SK-N-SH (cell line): ENCODE measurements at regions not wholly inside any gene's neighbourhood (a gene's known extent, or its start where the extent isn't known, plus 50 kb on each side); places are given as distances from the start of the nearest gene placed in this dataset.
"Not testable (repeated sequence)": the region's sequence is repeated elsewhere in the genome, so short reads cannot be mapped to it uniquely, and the experiment has no call there.

Experiments used
- CTCF ChIA-PET: fragments of 300-600, 350-600 bp; formaldehyde crosslinking; extraction: SDS; loops from one replicate; lab custom pipeline; 2021; lab: Yijun Ruan, JAX
- POLR2A ChIA-PET: fragments of 350-600 bp; sonication (Branson Sonifier 250); formaldehyde crosslinking; extraction: SDS; loops from one replicate; lab custom pipeline; 2020; ENCODE audit warnings: antibody characterized with exemption, inconsistent platforms; lab: Yijun Ruan, JAX
- DNase-seq: peaks from one replicate; pipeline ENCODE4 v3.0.0; 2012
- H2AFZ ChIP-seq: fragments of 200-600 bp; sonication (generic); 2 replicates; pipeline ENCODE4 v1.8.1; 2016; ENCODE audit warnings: antibody characterized with exemption, mild to moderate bottlenecking, low read depth
- H3F3A ChIP-seq: fragments of 200-600 bp; sonication (generic); replicated peaks from 2 replicates; pipeline ENCODE3; 2016; ENCODE audit warnings: antibody characterized with exemption, mild to moderate bottlenecking; ENCODE audit not compliant: insufficient read depth
- H3K27ac ChIP-seq, 2 experiments: fragments of 200-500 bp in 1 of 2; fragments of 200-600 bp in 1 of 2; sonication (Bioruptor generic) in 1 of 2; sonication (generic), shearing (Covaris generic) in 1 of 2; 2 replicates each; pipeline versions ENCODE4 v1.5.1 to v1.6.1; 2014 to 2016; ENCODE audit warnings: low read depth in 2 of 2, inconsistent platforms in 1 of 2, low read length in 1 of 2, mild to moderate bottlenecking in 1 of 2, mixed read lengths in 1 of 2
- H3K27me3 ChIP-seq: fragments of 200-600 bp; sonication (generic), shearing (Covaris generic); 2 replicates; pipeline ENCODE4 v1.6.1; 2016; ENCODE audit warnings: mixed run types; ENCODE audit not compliant: insufficient read depth
- H3K36me3 ChIP-seq, 2 experiments: fragments of 200-500 bp in 1 of 2; fragments of 200-600 bp in 1 of 2; sonication (Bioruptor generic) in 1 of 2; sonication (generic) in 1 of 2; replicated peaks in 1 of 2; 2 replicates each; pipeline versions ENCODE3 to v1.5.1; 2014 to 2016; ENCODE audit warnings: low read length in 1 of 2, mild to moderate bottlenecking in 1 of 2; ENCODE audit not compliant: insufficient read depth in 2 of 2, control insufficient read depth in 1 of 2
- H3K4me1 ChIP-seq, 2 experiments: fragments of 200-500 bp in 1 of 2; fragments of 200-600 bp in 1 of 2; sonication (Bioruptor generic) in 1 of 2; sonication (generic), shearing (Covaris generic) in 1 of 2; 2 replicates each; pipeline versions ENCODE4 v1.5.1 to v1.6.1; 2014 to 2016; ENCODE audit warnings: low read depth in 1 of 2, low read length in 1 of 2, mixed run types in 1 of 2; ENCODE audit not compliant: insufficient read depth in 2 of 2, control insufficient read depth in 1 of 2
- H3K4me2 ChIP-seq: fragments of 200-600 bp; sonication (generic), shearing (Covaris generic); 2 replicates; pipeline ENCODE4 v1.6.1; 2017; ENCODE audit warnings: mixed run types
- H3K4me3 ChIP-seq, 2 experiments: fragments of 200-500 bp in 1 of 2; fragments of 200-600 bp in 1 of 2; sonication (Bioruptor generic) in 1 of 2; sonication (generic), shearing (Covaris generic) in 1 of 2; 2 replicates each; pipeline versions ENCODE4 v1.5.1 to v1.8.1; 2014 to 2016; ENCODE audit warnings: low read depth in 2 of 2, inconsistent platforms in 1 of 2, low read length in 1 of 2, mild to moderate bottlenecking in 1 of 2, mixed read lengths in 1 of 2, moderate library complexity in 1 of 2
- H3K79me2 ChIP-seq: fragments of 200-600 bp; sonication (generic); 2 replicates; pipeline ENCODE4 v1.8.1; 2017; ENCODE audit warnings: mild to moderate bottlenecking; ENCODE audit not compliant: insufficient read depth
- H3K9ac ChIP-seq: fragments of 200-600 bp; sonication (generic); 2 replicates; pipeline ENCODE4 v1.6.1; 2017; ENCODE audit warnings: mixed run types
- H3K9me2 ChIP-seq: fragments of 200-600 bp; sonication (generic); 2 replicates; pipeline ENCODE4 v1.6.1; 2017; ENCODE audit warnings: mixed run types
- H3K9me3 ChIP-seq: fragments of 200-600 bp; sonication (generic); 2 replicates; pipeline ENCODE4 v1.6.1; 2017; ENCODE audit warnings: mixed run types, mild to moderate bottlenecking, moderate library complexity
- H4K20me1 ChIP-seq: fragments of 200-600 bp; sonication (generic); 2 replicates; pipeline ENCODE4 v1.6.1; 2017; ENCODE audit warnings: mild to moderate bottlenecking, mixed run types; ENCODE audit not compliant: insufficient read depth
- CHD2 ChIP-seq: fragments of 150-350 bp; IDR thresholded peaks from 2 replicates; pipeline ENCODE4 v1.6.1; 2018; ENCODE audit warnings: low read length; ENCODE audit not compliant: partially characterized antibody
- CTCF ChIP-seq: fragments of 200-600 bp; sonication (generic); IDR thresholded peaks from 2 replicates; pipeline ENCODE4 v1.6.1; 2017; ENCODE audit warnings: antibody characterized with exemption, mild to moderate bottlenecking, moderate library complexity
- EP300 ChIP-seq, 2 experiments: IDR thresholded peaks; 2 replicates each; pipeline versions ENCODE4 v1.4.0 to v1.6.1; 2012; ENCODE audit warnings: borderline replicate concordance in 1 of 2, low read depth in 1 of 2, low read length in 1 of 2
- EZH2phosphoT487 ChIP-seq: fragments of 200-600 bp; sonication (generic); IDR thresholded peaks from 2 replicates; pipeline ENCODE4 v1.6.1; 2017; ENCODE audit warnings: low read depth, mixed run types, mild to moderate bottlenecking, antibody characterized with exemption, moderate library complexity, borderline replicate concordance
- FOXJ3 ChIP-seq: sonication (generic); formaldehyde crosslinking; IDR thresholded peaks from 2 replicates; pipeline ENCODE4 v1.5.1; 2020; ENCODE audit warnings: mild to moderate bottlenecking, missing genetic modification reagents
- IRF3 ChIP-seq: fragments of 150-350 bp; IDR thresholded peaks from 2 replicates; pipeline ENCODE4 v1.6.1; 2016; ENCODE audit warnings: mild to moderate bottlenecking, low read depth, low read length
- JUND ChIP-seq: IDR thresholded peaks from 2 replicates; pipeline ENCODE4 v1.4.0; 2012
- PBX3 ChIP-seq: IDR thresholded peaks from 2 replicates; pipeline ENCODE4; 2012
- ZBTB33 ChIP-seq: IDR thresholded peaks from 2 replicates; pipeline ENCODE4 v1.4.0; 2012; ENCODE audit warnings: low read depth, borderline replicate concordance
- WGBS: methylation state at CpG from one replicate; pipeline ENCODE4 v1.1.6; 2017; ENCODE audit warnings: low lambda C conversion rate; 5-methylcytosine and 5-hydroxymethylcytosine counted together

GRCh38 chr16:9670033-9670432 is 512.2 kb downstream of the GRIN2A start (continued):
- no peak for TF ChIP-seq CHD2

GRCh38 chr16:9670616-9671015 is 511.6 kb downstream of the GRIN2A start:
- H3K4me3 ChIP-seq, H3K9me2 ChIP-seq, H3K4me2 ChIP-seq, H3K36me3 ChIP-seq, H3K79me2 ChIP-seq, H2AFZ ChIP-seq, H3K9me3 ChIP-seq, H4K20me1 ChIP-seq, H3K27me3 ChIP-seq, H3K27ac ChIP-seq, H3K4me1 ChIP-seq, POLR2A ChIA-PET, DNase-seq, H3K9ac ChIP-seq, H3F3A ChIP-seq: not testable (repeated sequence)
- CTCF ChIA-PET, result interaction anchor here (1.0 kb wide), 1 partner anchor 22 kb away, joined by 3 read pairs; no protein-coding TSS in a partner anchor
- 23% methylated on average over 5 of the region's 5 CpGs for WGBS

GRCh38 chr16:9676560-9677300 is 505.5 kb downstream of the GRIN2A start:
- H3K9ac ChIP-seq, H3K4me1 ChIP-seq, H3K27ac ChIP-seq, H4K20me1 ChIP-seq, DNase-seq, POLR2A ChIA-PET, H3K36me3 ChIP-seq, H3K9me3 ChIP-seq, H2AFZ ChIP-seq, H3K4me2 ChIP-seq, CTCF ChIA-PET, H3K27me3 ChIP-seq, H3F3A ChIP-seq, H3K79me2 ChIP-seq, H3K4me3 ChIP-seq, H3K9me2 ChIP-seq: not testable (repeated sequence)
- 43% methylated on average over 11 of the region's 12 CpGs for WGBS

GRCh38 chr16:9677301-9677653 is 505.0 kb downstream of the GRIN2A start:
- Histone ChIP-seq H3K36me3 (no peaks in the 10 kb centered on the region), H4K20me1 (no peaks in the 10 kb centered on the region), H2AFZ (no peak overlapping the region), H3K4me3 (no peak overlapping the region), H3K79me2 (no peaks in the 10 kb centered on the region), H3K4me1 (no peaks in the 10 kb centered on the region), H3K9me2 (no peaks in the 10 kb centered on the region), H3K4me2 (no peak overlapping the region), H3K9ac (no peak overlapping the region), H3K27ac (no peak overlapping the region), H3F3A (no peaks in the 10 kb centered on the region), H3K27me3 (no peaks in the 10 kb centered on the region), H3K9me3 (no peaks in the 10 kb centered on the region)
- CTCF ChIA-PET, result no interaction called here
- POLR2A ChIA-PET, result no interaction called here
- TF ChIP-seq FOXJ3 (no peak), JUND (no peak), CTCF (no peak), EP300 (IDR thresholded peaks at IDR 0.05; ENCODE audit: borderline replicate concordance in 1 of 2, low read depth in 1 of 2, low read length in 1 of 2) (no peak), IRF3 (no peak), PBX3 (no peak), EZH2phosphoT487 (no peak), ZBTB33 (no peak)
- 3% methylated on average over 3 of the region's 3 CpGs for WGBS
- no peak for DNase-seq
